ACHN (cell line): ENCODE measurements at regions not wholly inside any gene's neighbourhood (a gene's known extent, or its start where the extent isn't known, plus 50 kb on each side); places are given as distances from the start of the nearest gene placed in this dataset.
"Not testable (repeated sequence)": the region's sequence is repeated elsewhere in the genome, so short reads cannot be mapped to it uniquely, and the experiment has no call there.

ENCODE experiments used
- DNase-seq: peaks from one replicate; pipeline ENCODE4 v3.0.0-alpha.2; 2015
- in situ Hi-C: cut with HindIII; loops from 2 replicates; pipeline ENCODE4 v1.10.0; 2017; ENCODE audit warnings: low sequenced_read_pairs, low pct_ligation_motif_present, low pct_unique_long_range_greater_than_20kb

- in situ Hi-C loops = no loop called here
These were observed 221.6 kb downstream of the NR2F1-AS1 start for GRCh38 chr5:93359296-93359959.

GRCh38 chr5:93358176-93358575, 222.8 kb downstream of the NR2F1-AS1 start:
- in situ Hi-C loops = no loop called here
- DNase-seq = no peak

More at GRCh38 chr5:93359296-93359959, 221.6 kb downstream of the NR2F1-AS1 start:
- DNase-seq = no peak

GRCh38 chr5:93357686-93358085, 223.3 kb downstream of the NR2F1-AS1 start:
- in situ Hi-C loops = no loop called here
- DNase-seq = no peak

GRCh38 chr5:93355691-93356090, 225.3 kb downstream of the NR2F1-AS1 start:
- in situ Hi-C loops = no loop called here
- no peak for DNase-seq

- in situ Hi-C loops = no loop called here
These were observed 228.8 kb downstream of the NR2F1-AS1 start for GRCh38 chr5:93352186-93352585.

GRCh38 chr5:93349613-93350012, 231.4 kb downstream of the NR2F1-AS1 start:
- DNase-seq = no peak
- in situ Hi-C loops = no loop called here

More at GRCh38 chr5:93352186-93352585, 228.8 kb downstream of the NR2F1-AS1 start:
- no peak for DNase-seq

- in situ Hi-C loops = no loop called here
These were observed 232.8 kb downstream of the NR2F1-AS1 start for GRCh38 chr5:93348231-93348630.

GRCh38 chr5:93346850-93347249, 234.2 kb downstream of the NR2F1-AS1 start:
- DNase-seq, in situ Hi-C loops: not testable (repeated sequence)

More at GRCh38 chr5:93348231-93348630, 232.8 kb downstream of the NR2F1-AS1 start:
- no peak for DNase-seq

GRCh38 chr5:93346301-93346700, 234.7 kb downstream of the NR2F1-AS1 start:
- DNase-seq = no peak
- in situ Hi-C loops = no loop called here

- in situ Hi-C loops = no loop called here
- DNase-seq = no peak
These were observed 237.4 kb downstream of the NR2F1-AS1 start for GRCh38 chr5:93343570-93343969.

GRCh38 chr5:93342563-93343061, 238.4 kb downstream of the NR2F1-AS1 start:
- in situ Hi-C loops = no loop called here
- no peak for DNase-seq

- DNase-seq = no peak
- in situ Hi-C loops = no loop called here
These were observed 240.1 kb downstream of the NR2F1-AS1 start for GRCh38 chr5:93340881-93341280.

GRCh38 chr5:93337138-93337537, 243.9 kb downstream of the NR2F1-AS1 start:
- in situ Hi-C loops = no loop called here
- no peak for DNase-seq

GRCh38 chr5:93336330-93337110, 244.5 kb downstream of the NR2F1-AS1 start:
- in situ Hi-C loops = no loop called here
- DNase-seq = no peak

GRCh38 chr5:93331863-93332262, 249.2 kb downstream of the NR2F1-AS1 start:
- DNase-seq = no peak
- in situ Hi-C loops = no loop called here

- no peak for DNase-seq
- in situ Hi-C loops = no loop called here
These were observed 249.8 kb downstream of the NR2F1-AS1 start for GRCh38 chr5:93331241-93331640.

GRCh38 chr5:93330506-93330905, 250.5 kb downstream of the NR2F1-AS1 start:
- DNase-seq = no peak
- in situ Hi-C loops = no loop called here

GRCh38 chr5:93329756-93330155, 251.3 kb downstream of the NR2F1-AS1 start:
- in situ Hi-C loops = no loop called here
- DNase-seq = no peak

GRCh38 chr5:93328833-93329232, 252.2 kb downstream of the NR2F1-AS1 start:
- DNase-seq = no peak
- in situ Hi-C loops = no loop called here

GRCh38 chr5:93327605-93328004, 253.4 kb downstream of the NR2F1-AS1 start:
- DNase-seq = no peak
- in situ Hi-C loops = no loop called here
